NCI-H1105 (cell line): ENCODE measurements at regions not wholly inside any gene's neighbourhood (a gene's known extent, or its start where the extent isn't known, plus 50 kb on each side); places are given as distances from the start of the nearest gene placed in this dataset.
A peak's percentile ranks its signal among the peaks of the same experiment; 100 is the strongest.

Source experiments
- DNase-seq: peaks from one replicate; lab custom pipeline; 2025; lab: John Stamatoyannopoulos, UW

GRCh38 chr22:34430386-34430785 is 510.1 kb upstream of the LARGE1 start:
- no peak for DNase-seq

GRCh38 chr22:34434371-34434770 is 514.1 kb upstream of the LARGE1 start:
- DNase-seq, result no peak

GRCh38 chr22:34437140-34437539 is 516.9 kb upstream of the LARGE1 start:
- DNase-seq, result no peak

GRCh38 chr22:34454598-34454997 is 534.3 kb upstream of the LARGE1 start:
- no peak for DNase-seq

DNA sequence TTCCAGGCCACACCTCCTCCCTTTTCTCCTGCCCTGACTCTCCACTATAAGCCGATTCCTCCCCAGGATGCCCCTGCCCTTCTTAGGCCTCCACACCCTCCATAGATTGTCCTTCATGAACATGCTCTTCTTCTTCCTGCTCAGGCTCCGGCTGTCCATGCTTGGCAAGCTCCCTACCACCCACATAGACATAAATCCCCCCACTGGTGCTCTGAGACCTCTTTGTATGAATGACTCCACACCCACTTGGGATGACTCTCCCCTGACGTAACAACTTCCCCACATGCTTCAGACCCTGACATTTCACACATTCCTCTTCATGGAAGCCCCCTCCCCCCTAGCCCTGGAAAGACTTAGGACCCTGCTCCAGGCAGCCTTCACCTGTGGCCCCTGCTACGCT is 542.5 kb upstream of the LARGE1 start:
- DNase-seq, result no peak

- no peak for DNase-seq
Observed at GRCh38 chr22:34475886-34476285, 555.6 kb upstream of the LARGE1 start.

- no peak for DNase-seq
Observed at GRCh38 chr22:34476762-34477161, 556.5 kb upstream of the LARGE1 start.

DNA sequence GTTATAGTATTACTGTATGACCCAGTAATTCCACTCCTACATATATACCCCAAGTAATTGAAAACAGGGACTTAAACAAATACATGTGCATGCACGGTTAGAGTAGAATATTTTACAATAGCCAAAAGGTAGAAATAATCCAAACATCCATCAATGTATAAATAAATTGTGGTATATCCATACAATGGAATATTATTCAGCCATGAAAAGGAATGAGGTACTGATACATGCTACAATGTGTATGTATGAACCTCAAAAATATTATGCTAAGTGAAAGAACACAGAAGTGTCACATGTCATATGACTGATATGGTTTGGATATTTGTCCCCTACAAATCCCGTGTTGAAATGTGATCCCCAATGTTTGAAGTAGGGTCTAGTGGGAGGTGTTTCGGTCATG is 560.8 kb upstream of the LARGE1 start:
- DNase-seq, result no peak

DNA sequence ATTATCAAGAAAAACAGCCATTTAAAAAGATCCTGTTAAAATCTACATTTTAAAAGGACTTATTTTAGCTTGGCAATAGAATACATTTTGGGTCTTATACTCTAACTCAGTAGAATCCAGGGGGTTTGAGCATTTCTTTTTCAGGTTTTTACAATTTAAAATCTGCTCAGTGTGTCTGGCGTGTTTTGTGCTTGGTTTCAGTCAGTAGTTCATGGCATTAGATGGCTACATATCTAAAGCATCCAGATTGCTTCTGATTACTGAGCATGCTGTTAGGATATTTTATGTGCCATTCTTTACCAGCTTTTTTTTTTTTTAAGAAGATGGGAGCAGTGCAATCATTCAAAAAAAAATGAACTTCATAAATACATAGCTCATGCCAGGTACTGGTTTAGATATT is 566.1 kb upstream of the LARGE1 start:
- no peak for DNase-seq

GRCh38 chr22:34489861-34490260 is 569.6 kb upstream of the LARGE1 start:
- no peak for DNase-seq

GRCh38 chr22:34490886-34491285 is 570.6 kb upstream of the LARGE1 start:
- no peak for DNase-seq

GRCh38 chr22:34493486-34493885 is 572.5 kb upstream of the ISX start:
- DNase-seq, result no peak

DNA sequence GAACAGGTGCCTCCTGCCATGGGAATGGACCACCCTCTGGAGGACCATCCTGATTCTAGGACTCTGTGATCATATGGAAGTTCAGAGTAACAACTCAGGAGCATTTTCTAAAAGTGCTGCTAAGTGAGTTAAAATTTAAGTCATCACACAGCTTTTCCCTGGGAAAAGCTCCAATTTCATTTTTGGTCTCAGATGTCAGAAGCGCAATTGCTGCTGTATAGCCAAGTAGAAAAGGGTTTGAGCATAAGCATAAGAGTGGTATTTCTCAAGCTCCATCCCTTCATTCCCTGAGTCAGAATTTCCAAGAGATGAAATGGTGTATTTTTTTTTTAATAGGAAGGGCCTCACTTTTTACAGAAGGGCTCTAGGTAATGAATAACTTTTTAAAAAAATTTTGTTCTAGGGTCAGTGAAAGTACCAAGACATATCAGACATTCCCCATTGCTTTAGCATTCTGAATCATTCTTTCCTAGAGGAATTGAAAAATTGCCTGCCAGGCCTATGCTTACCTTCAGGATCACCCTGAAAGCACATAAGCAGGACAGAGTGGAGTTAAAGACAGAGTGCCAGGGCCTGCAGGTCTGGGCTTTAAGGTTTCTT is 564.5 kb upstream of the ISX start:
- DNase-seq, result no peak

GRCh38 chr22:34502821-34503220 is 563.1 kb upstream of the ISX start:
- DNase-seq, result no peak

DNA sequence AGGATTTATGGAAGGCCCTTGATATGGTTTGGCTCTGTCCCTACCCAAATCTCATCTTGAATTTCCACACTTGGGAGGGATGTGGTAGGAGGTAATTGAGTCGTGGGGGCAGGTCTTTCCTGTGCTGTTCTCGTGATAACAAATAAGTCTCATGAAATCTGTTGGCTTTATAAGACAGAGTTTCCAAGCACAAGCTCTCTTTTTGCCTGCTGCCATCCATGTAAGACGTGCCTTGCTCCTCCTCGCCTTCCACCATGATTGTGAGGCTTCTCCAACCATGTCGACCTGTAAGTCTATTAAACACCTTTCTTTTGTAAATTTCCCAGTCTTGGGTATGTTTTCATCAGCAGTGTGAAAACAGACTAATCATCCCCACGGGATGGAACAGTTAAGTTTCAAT is 557.2 kb upstream of the ISX start:
- DNase-seq, result no peak

DNA sequence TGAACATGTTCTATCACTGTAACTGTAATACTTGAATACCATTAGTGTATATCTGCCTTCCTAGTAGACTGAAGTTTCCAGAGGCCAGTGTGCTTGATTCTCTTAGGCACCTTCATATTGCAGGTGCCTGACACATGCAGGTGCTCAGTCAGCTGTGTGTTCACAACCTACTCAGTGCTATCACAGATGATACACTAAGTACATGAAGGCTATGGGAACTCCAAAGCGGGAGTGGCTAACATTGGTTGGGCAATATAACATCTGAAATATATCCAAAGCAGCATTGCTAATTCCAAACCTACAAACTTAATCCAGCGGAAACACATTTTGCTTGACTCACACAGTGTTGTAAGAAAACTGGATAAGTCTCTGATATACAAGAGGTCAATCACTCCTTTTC is 539.3 kb upstream of the ISX start:
- DNase-seq, result no peak

DNA sequence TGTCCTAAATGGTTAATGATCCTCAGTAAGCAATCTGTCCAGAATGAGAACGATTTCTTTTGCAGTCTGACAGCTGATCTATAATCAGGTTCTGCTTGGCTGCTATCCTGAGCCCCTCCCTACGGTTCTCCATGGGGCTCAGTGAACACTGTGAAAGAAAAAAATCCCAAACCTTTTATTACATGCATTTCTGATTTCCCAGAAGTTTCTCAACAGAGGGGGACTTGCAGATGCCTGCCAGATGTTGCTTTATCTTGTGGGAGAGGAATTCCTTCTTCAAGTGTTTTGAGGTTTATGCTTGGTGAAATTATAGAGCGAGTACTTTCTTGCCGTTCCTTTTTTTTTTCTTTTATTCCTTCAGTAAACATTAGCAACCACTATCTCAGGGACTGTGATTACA is 531.9 kb upstream of the ISX start:
- DNase-seq, result no peak

- DNase-seq, result no peak
Observed at GRCh38 chr22:34567367-34567766, 498.6 kb upstream of the ISX start.

DNA sequence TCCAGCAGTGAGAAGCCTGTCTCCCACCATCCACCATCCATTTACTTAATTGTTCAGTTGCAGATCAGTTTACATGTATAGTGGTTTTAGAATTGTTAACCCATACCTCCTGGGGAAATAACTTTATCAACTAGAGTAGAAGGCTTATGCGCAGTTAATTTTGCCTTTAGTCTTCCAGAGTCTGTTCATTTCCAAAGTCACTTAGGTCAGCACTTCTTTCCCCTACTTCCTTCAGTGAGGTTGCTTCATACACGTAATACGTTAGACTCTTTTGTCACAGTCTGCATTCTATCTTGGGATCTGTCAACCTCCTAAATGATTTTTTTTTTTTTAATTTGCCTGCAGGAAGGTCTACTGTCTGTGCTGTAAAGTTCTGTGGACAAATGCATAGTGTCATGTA is 495.6 kb upstream of the ISX start:
- DNase-seq, result no peak

- DNase-seq, result no peak
Observed at GRCh38 chr22:34579519-34579918, 486.4 kb upstream of the ISX start.

GRCh38 chr22:34587357-34588356 is 478.3 kb upstream of the ISX start:
- DNase-seq, result peak; percentile 58

DNA sequence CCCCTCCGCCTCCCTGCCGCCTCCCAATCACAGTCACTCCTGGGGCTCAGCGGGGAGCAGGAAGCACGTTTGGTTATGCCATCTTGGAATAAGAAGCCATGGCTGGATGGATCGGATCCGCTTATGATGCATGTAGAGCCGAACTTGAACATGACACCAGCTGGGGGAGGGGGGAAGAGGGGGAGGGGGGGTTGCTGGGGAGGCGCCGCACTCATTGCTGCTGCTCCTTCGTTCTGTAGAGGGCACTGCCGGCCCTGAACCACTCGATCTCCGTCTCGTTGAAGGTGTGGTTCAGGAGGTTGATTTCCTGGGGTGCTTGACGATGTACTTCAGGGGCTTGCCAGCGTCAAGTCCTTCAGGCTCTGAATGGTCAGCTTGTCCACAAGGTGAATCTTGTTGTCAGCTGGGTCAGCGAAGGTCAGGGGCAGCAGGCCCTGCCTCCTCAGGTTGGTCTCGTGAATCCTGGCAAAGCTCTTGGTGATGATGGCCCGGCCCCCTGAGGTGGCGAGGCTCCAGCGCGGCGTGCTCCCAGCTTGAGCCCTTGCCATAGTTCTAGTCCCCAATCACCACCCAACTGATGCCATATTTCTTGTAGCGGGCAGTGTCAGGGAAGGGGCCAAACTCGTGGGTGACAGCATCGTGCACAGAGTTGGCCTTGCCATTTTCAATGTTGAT is 476.9 kb upstream of the ISX start:
- no peak for DNase-seq
